ENCODE measurements at regions not wholly inside any gene's neighbourhood (a gene's known extent, or its start where the extent isn't known, plus 50 kb on each side); places are given as distances from the start of the nearest gene placed in this dataset.
A peak's percentile ranks its signal among the peaks of the same experiment; 100 is the strongest.

GRCh38 chr2:180656455-180656847 lies 324.0 kb upstream of the UBE2E3 start:
- no peak for DNase-seq

DNA sequence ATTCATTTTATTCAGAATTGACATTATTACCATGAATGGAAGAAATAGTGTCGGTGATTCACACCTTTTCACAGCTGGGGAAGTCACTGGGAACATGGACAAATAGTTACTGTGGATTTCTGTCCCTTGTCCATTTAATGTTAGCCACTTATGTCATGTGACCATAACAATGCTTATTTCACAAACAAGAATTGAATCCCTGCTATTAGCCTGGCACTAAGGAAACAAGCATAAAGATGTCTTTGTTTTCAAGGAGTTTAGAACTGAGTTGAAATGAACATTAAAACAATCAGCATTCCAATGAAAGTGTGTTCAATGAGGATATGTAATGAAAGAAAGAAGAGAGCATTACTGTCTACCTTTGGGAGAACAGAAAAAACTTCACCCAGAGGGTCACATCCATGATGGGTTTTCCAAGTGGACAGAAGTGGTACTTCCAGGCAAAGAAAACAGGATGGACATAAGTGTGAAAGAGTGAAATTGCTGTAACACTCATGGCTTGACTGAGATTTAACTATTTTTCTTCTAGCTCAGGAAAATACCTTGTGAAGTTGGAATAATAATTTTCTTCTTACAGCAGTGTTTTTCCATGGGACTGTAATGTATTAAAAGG lies 324.5 kb upstream of the UBE2E3 start:
- DNase-seq: no peak

- DNase-seq: no peak
These were observed 325.0 kb upstream of the UBE2E3 start for GRCh38 chr2:180655393-180655792.

- peak; percentile 10 for DNase-seq
These were observed 326.9 kb upstream of the UBE2E3 start for GRCh38 chr2:180653481-180653880.

- DNase-seq: no peak
These were observed 327.6 kb upstream of the UBE2E3 start for GRCh38 chr2:180652794-180653193.

GRCh38 chr2:180651596-180651995 lies 328.8 kb upstream of the UBE2E3 start:
- DNase-seq: no peak

DNA sequence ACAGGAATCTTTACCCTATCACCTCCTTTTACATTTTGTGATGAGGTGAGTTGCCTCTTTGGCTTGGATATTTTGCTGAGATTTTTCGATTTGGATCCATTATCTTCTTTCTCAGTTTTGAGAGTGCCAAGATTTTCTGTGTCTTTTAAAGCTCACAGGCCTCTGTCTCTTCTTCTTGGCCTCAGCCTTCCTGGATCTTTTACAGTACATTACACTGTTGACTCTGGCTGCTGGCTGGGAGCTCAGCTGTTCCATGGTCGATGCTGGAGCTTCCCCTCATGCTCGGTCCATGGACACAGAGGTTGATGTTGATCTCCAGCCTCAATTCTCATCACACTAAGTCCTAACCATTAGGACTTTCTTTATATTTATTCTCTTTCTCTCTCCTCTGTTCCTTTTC lies 332.8 kb upstream of the UBE2E3 start:
- DNase-seq: no peak

GRCh38 chr2:180647221-180647620 lies 333.2 kb upstream of the UBE2E3 start:
- DNase-seq: no peak

DNA sequence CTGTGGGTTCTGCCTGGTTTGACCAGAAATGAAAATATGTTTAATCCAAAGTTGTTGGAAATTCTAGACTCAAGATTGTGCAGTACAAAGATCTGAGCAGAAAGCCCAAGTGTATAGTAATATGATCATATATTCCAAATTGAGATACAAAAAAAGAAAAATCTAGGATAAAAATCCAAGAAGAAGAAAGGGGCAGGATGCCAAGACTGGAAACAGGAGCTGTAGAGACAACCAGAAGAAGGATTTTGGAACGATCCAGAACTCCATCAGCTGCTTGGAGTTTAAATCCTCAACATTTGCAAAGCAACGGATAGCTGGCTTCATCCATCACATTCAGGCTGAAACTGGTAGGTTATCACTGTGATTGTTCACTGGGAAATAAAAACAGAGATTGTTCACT lies 333.6 kb upstream of the UBE2E3 start:
- no peak for DNase-seq

DNA sequence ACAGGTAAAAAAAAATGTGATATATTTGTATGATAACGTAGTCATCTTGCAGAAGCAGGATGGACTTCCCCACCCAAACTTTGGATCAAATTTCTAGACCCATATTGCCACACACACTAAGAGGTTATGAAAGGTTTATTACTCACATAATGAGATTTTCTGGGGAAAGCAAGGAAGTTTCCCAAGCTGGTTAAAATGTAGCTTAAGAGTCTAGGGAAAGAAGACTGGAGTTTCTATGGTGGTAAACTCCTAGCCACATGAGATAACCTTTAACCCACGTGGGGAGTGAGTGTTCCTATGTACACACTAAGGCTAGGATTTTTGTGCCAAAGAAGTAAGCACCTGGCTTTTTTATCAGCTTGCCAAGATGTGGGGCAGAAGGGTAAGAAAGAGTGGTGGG lies 335.7 kb upstream of the UBE2E3 start:
- no peak for DNase-seq

DNA sequence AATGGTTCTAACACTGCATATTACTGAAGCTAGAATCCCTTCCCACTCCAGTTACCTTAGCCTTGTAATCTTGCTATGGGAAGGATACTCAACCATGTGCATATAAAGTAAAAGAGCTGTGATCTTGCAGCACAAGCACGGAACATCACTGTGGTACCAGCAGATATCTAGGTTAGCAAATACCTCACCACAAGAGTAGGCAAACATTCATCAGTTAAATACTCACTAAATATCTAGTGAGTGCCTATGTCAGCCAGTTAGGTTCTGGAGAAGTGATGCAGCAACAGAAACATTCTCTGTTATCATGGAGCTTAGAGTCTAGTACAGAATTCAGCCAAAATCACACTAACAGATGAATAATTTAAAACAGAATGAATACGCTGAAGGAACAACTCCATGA lies 349.6 kb upstream of the UBE2E3 start:
- DNase-seq: no peak

- no peak for DNase-seq
These were observed 355.2 kb upstream of the UBE2E3 start for GRCh38 chr2:180625006-180625844.

DNA sequence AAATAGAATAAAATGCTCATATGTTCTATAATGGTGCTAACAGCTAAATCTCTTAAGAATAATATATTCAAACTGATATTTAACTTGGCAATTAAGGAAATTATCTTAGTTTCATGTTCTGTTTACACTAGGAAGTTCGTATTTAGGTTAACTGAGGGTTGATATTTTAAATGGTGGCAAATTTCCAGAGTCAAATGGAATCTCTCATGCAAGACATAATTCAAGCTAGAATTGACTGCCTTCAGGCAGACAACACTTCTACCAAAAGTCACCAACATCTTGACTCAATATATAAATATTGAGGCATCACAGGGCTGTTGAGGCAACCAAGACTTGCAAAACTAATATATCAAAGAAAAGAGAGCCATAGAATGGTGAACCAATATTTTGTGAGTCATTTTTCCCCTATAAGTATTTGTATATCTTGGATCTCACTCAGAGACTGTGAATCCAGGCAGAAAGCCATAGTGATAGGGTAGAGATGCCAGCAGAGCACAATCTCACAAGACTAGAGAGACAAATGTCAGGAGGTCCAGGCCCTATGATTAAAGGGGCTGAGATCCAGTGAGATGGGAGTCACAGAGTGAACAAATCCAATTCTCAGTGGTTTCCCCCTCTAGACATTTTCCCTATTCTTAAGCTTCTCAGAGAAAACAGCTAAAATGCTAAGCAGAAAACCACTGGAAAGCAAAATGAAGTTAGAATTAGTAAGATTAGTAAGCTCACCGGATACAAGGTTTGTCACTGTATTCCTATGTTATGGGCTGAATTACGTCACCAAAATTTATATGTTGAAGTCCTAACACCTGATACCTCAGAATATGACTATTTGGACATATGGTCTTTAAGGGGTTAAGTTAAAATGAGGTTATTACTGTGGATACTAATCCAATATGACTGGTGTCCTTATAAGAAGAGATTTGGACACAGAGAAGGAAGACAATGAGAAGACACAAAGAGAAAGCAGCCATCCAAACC lies 358.2 kb upstream of the UBE2E3 start:
- peak; percentile 26 for DNase-seq

GRCh38 chr2:180621366-180621765 lies 359.0 kb upstream of the UBE2E3 start:
- no peak for DNase-seq

DNA sequence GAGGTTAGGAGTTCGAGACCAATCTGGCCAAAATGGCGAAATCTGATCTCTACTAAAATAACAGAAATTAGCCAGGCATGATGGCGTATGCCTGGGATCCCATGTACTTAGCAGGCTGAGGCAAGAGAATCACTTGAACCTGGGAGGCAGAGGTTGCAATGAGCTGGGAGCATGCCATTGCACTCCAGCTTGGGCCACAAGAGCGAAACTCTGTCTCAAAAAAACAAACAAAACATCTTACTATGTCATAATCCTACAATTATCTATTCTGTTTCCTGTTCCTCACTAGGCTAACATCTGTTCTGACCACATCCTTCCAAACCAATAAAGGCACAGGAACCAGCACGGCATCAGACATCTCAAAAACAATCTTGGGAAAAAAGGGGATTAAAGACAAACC lies 361.8 kb upstream of the UBE2E3 start:
- DNase-seq: no peak

DNA sequence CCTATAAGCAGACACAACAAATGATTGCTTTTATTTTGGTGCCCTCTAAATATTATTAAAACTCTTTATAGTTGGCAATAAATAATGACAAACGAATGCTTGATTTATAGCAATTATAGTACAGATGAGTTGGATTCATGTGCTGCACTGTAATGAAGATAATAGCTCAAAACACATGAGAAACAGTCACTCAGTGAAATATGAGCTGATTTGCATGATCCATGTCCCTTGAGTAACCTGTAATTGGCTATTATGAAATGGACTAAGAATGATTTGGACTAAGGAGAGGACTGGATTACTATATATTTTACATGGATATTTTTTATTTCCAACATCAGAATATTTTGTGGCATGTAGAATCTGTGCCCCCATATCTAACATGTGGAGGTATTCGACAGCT lies 365.6 kb upstream of the UBE2E3 start:
- DNase-seq: peak; percentile 26

DNA sequence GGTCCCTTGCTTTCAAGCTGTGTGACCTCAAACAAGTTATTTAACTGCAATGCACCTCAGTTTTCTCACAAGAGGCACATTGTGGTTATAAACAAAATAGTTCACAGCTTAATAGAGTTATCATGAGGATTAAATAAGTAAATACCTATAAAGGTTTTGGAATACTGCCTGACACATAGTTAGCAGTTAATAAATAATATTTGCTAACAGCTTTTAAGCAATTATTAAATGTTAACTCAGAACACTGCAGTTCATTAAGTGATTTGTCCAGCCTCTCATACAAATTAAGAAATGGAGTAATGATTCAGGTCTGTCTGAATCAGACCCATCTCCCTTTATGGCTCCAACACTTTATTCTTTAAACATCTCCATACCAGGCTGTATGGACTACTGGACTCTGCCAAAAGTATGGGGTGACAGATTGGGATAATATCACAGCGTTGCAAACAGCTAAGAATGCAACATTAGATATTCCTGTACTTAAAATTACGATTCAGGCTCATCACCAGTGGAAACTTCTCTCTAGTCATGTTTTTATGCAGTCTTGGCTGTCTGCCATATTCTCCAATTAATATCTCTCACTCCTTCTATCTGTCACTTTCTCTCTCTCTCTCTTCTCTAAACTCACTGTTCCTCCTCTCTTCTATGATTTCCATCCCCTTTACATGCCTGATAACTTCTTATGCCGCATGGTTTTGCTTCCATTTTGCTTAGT lies 370.6 kb upstream of the UBE2E3 start:
- DNase-seq: no peak

DNA sequence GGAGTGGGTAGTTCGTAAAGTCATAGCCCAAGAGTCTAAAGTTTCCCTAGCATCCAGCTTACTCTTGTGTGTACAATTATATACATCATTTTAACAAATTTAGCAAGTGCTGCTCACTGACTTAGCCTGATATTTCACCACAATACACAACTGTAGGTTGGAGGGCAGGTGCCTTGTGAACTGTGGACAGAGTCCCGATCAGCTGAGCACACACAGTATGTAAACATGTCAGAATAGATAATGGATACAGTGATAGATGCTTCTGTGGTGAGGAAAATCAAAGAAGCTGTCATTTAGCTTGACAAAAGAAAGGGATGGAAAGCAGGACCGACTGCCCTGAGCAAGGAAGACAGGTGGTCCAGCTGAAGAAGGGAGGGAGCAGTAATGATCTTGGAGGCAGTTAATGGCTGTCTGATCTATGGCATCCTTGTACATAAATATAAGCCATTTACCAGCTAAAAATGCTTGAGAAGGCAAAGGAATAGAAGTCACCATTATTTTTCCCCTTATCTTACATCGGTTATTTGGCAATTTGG lies 372.8 kb upstream of the UBE2E3 start:
- no peak for DNase-seq

DNA sequence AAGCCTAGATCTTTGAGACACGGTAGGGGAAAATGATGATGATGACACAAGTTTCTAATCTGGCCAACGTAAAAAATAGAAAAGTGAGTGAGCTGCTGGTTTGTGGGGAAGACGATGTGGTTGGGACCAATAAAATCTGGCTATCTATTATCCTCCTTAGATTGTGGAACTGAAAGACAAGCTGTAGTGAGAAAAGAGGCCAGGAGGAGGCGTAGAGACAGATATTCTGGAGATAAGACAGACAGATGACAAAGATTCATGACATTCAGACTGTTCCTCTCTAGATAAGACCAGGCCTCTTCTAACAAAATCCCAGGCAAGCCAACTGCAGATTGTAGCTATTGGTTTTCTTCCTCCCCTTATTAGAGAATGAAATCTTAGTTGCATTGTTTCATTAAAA lies 376.3 kb upstream of the UBE2E3 start:
- no peak for DNase-seq

DNA sequence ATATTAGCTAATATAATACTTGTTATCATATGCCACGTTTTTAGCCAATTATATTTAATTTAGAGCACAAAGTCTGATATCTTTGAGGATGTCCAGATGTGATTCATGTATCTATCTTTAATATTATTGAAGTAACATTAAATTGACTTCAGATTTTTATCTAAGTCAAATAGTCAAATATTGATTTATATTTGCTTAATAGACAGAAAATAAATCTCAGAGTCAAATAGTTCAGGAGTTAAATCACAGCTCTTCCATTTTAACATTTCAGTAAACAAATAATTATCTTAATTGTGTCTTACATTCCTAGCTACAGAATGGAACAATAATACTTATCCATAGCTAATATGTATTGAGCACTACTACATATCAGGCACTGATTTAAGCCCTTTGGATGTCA lies 379.4 kb upstream of the UBE2E3 start:
- no peak for DNase-seq

- no peak for DNase-seq
These were observed 380.6 kb upstream of the UBE2E3 start for GRCh38 chr2:180599804-180600203.

- DNase-seq: no peak
These were observed 383.2 kb upstream of the UBE2E3 start for GRCh38 chr2:180597179-180597578.

GRCh38 chr2:180596453-180596852 lies 384.0 kb upstream of the UBE2E3 start:
- DNase-seq: no peak

Data from NCI-H1436 (cell line).